H9 (cell line): ENCODE measurements at regions not wholly inside any gene's neighbourhood (a gene's known extent, or its start where the extent isn't known, plus 50 kb on each side); places are given as distances from the start of the nearest gene placed in this dataset.

Source experiments
- DNase-seq: peaks from one replicate; pipeline ENCODE4 v3.0.0-alpha.2; 2017
- H2AFZ ChIP-seq: one replicate; pipeline ENCODE4 v1.6.1; 2013; ENCODE audit warnings: mild to moderate bottlenecking, low read length, control low read depth, moderate library complexity
- H2AK5ac ChIP-seq: 2 replicates; pipeline ENCODE4 v1.6.1; 2013; ENCODE audit warnings: low read length, control low read depth, mixed read lengths; ENCODE audit not compliant: insufficient read length
- H2BK120ac ChIP-seq: one replicate; pipeline ENCODE4 v1.6.1; 2013; ENCODE audit warnings: low read depth, mild to moderate bottlenecking, low read length, control low read depth, inconsistent platforms; ENCODE audit not compliant: poor library complexity, severe bottlenecking
- H2BK12ac ChIP-seq: 2 replicates; pipeline ENCODE4 v1.6.1; 2013; ENCODE audit warnings: low read length, control low read depth, mixed read lengths, low read depth; ENCODE audit not compliant: insufficient read length
- H2BK15ac ChIP-seq: 2 replicates; pipeline ENCODE4 v1.6.1; 2013; ENCODE audit warnings: low read depth, low read length, control low read depth
- H2BK20ac ChIP-seq: one replicate; pipeline ENCODE4 v1.6.1; 2013; ENCODE audit warnings: low read depth, mild to moderate bottlenecking, low read length, control low read depth, inconsistent platforms; ENCODE audit not compliant: poor library complexity, severe bottlenecking
- H2BK5ac ChIP-seq: 2 replicates; pipeline ENCODE4 v1.6.1; 2013; ENCODE audit warnings: low read length, control low read depth, mixed read lengths; ENCODE audit not compliant: insufficient read length
- H3K14ac ChIP-seq: 2 replicates; pipeline ENCODE4 v1.6.1; 2013; ENCODE audit warnings: low read length, control low read depth; ENCODE audit not compliant: insufficient read depth
- H3K18ac ChIP-seq: 2 replicates; pipeline ENCODE4 v1.6.1; 2013; ENCODE audit warnings: low read depth, mild to moderate bottlenecking, mixed read lengths, low read length, control low read depth; ENCODE audit not compliant: insufficient read length
- H3K23ac ChIP-seq: 2 replicates; pipeline ENCODE4 v1.6.1; 2013; ENCODE audit warnings: low read length, control low read depth, mixed read lengths, low read depth; ENCODE audit not compliant: insufficient read length
- H3K23me2 ChIP-seq: 2 replicates; pipeline ENCODE4 v1.6.1; 2013; ENCODE audit warnings: low read depth, mild to moderate bottlenecking, mixed read lengths, low read length, control low read depth; ENCODE audit not compliant: insufficient read length, poor library complexity, severe bottlenecking
- H3K27ac ChIP-seq: 2 replicates; pipeline ENCODE4 v1.5.1; 2013; ENCODE audit warnings: low read length, control low read depth, mixed read lengths, low read depth; ENCODE audit not compliant: insufficient read length
- H3K27me3 ChIP-seq: 2 replicates; pipeline ENCODE4 v1.6.1; 2013; ENCODE audit warnings: low read length, control low read depth, inconsistent platforms; ENCODE audit not compliant: insufficient read depth
- H3K4ac ChIP-seq: 2 replicates; pipeline ENCODE4 v1.6.1; 2013; ENCODE audit warnings: low read depth, mild to moderate bottlenecking, control low read depth, inconsistent platforms, low read length, moderate library complexity
- H3K4me1 ChIP-seq: 2 replicates; pipeline ENCODE4 v1.6.1; 2013; ENCODE audit warnings: low read length, control low read depth, inconsistent platforms; ENCODE audit not compliant: insufficient read depth
- H3K4me2 ChIP-seq: 2 replicates; pipeline ENCODE4 v1.6.1; 2013; ENCODE audit warnings: low read length, control low read depth, mixed read lengths; ENCODE audit not compliant: insufficient read length, insufficient read depth
- H3K56ac ChIP-seq: 2 replicates; pipeline ENCODE4 v1.6.1; 2013; ENCODE audit warnings: low read depth, mild to moderate bottlenecking, mixed read lengths, low read length, control low read depth; ENCODE audit not compliant: insufficient read length
- H3K79me1 ChIP-seq: 2 replicates; pipeline ENCODE4 v1.6.1; 2013; ENCODE audit warnings: low read depth, mild to moderate bottlenecking, moderate library complexity, low read length, control low read depth, inconsistent platforms; ENCODE audit not compliant: insufficient read depth, poor library complexity, severe bottlenecking
- H3K79me2 ChIP-seq: 2 replicates; pipeline ENCODE4 v1.6.1; 2013; ENCODE audit warnings: low read length, control low read depth, inconsistent platforms; ENCODE audit not compliant: insufficient read depth
- H3K9ac ChIP-seq: 2 replicates; pipeline ENCODE4 v1.6.1; 2013; ENCODE audit warnings: low read length, control low read depth, mixed read lengths; ENCODE audit not compliant: insufficient read length; ENCODE audit errors: extremely low read depth
- H3K9me3 ChIP-seq: one replicate; pipeline ENCODE4 v1.6.1; 2013; ENCODE audit warnings: low read depth, low read length, inconsistent platforms; ENCODE audit not compliant: control insufficient read depth
- H3T11ph ChIP-seq: one replicate; pipeline ENCODE4 v1.6.1; 2013; ENCODE audit warnings: mild to moderate bottlenecking, low read length, control low read depth, inconsistent platforms
- H4K20me1 ChIP-seq: one replicate; pipeline ENCODE4 v1.6.1; 2013; ENCODE audit not compliant: control insufficient read depth, insufficient read length, insufficient read depth
- H4K5ac ChIP-seq: 2 replicates; pipeline ENCODE4 v1.6.1; 2013; ENCODE audit warnings: low read depth, mild to moderate bottlenecking, mixed read lengths, low read length, control low read depth; ENCODE audit not compliant: insufficient read length
- H4K8ac ChIP-seq: replicated peaks from 2 replicates; pipeline ENCODE4 v1.6.1; 2013; ENCODE audit warnings: low read length, control low read depth, mixed read lengths, low read depth; ENCODE audit not compliant: insufficient read length
- H4K91ac ChIP-seq: 2 replicates; pipeline ENCODE4 v1.6.1; 2013; ENCODE audit warnings: low read depth, mild to moderate bottlenecking, moderate library complexity, mixed read lengths, low read length, control low read depth; ENCODE audit not compliant: insufficient read length
- H3K27ac Mint-ChIP-seq, 3 experiments: 2 replicates in 2 of 3; 3 replicates in 1 of 3; pipeline ENCODE4 v1.8.0; 2020 to 2021; ENCODE audit warnings: mixed read lengths in 3 of 3, mild to moderate bottlenecking in 1 of 3, moderate library complexity in 1 of 3
- H3K27me3 Mint-ChIP-seq: 2 replicates; pipeline ENCODE4 v1.8.0; 2021; ENCODE audit warnings: low read depth, mild to moderate bottlenecking, moderate library complexity, mixed read lengths
- H3K36me3 Mint-ChIP-seq, 3 experiments: 2 replicates in 2 of 3; 3 replicates in 1 of 3; pipeline ENCODE4 v1.8.0; 2020 to 2021; ENCODE audit warnings: low read depth in 3 of 3, mixed read lengths in 3 of 3; ENCODE audit not compliant: insufficient read depth in 1 of 3
- H3K4me1 Mint-ChIP-seq, 2 experiments: 2 replicates each; pipeline ENCODE4 v1.8.0; 2020; ENCODE audit warnings: mixed read lengths in 2 of 2
- H3K4me3 Mint-ChIP-seq, 2 experiments: 2 replicates in 1 of 2; 3 replicates in 1 of 2; pipeline ENCODE4 v1.8.0; 2020 to 2021; ENCODE audit warnings: mild to moderate bottlenecking in 2 of 2, mixed read lengths in 2 of 2, moderate library complexity in 1 of 2
- H3K9me3 Mint-ChIP-seq, 2 experiments: 2 replicates in 1 of 2; 3 replicates in 1 of 2; pipeline ENCODE4 v1.8.0; 2020; ENCODE audit warnings: mild to moderate bottlenecking in 2 of 2, mixed read lengths in 2 of 2, moderate library complexity in 1 of 2
- CTCF ChIP-seq: fragments of 200-600 bp; sonication (generic); conservative IDR thresholded peaks from 3 replicates; pipeline ENCODE4 v1.8.0; 2021; ENCODE audit warnings: antibody characterized with exemption, mild to moderate bottlenecking
- WGBS: extraction: QIAGEN DNeasy Blood & Tissue Kit; methylation state at CpG from one replicate; pipeline ENCODE4 v1.1.7; 2013; ENCODE audit warnings: missing lambda C conversion rate, low lambda C conversion rate, mixed read lengths; ENCODE audit not compliant: insufficient read length; ENCODE audit errors: extremely low coverage; 5-methylcytosine and 5-hydroxymethylcytosine counted together

DNA sequence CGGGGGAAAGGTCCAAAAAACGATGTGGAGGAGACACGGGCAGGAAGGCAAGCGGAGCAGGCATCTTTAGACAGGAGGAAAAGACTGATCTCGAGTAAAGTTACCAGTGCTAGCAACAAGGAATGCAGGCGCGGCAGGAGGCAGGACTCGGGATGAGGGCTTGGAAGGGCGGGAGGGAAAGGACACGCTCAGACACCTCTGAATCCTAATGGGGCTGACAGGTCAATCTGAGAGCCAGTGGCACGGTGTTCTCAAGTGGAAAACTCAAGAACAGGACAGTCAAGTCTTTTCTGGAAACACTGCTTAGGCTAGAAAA, 155.3 kb upstream of the COBL start:
- Histone ChIP-seq H3K4me1 (no peaks in the 10 kb centered on the region), H3K27me3 (no peaks in the 10 kb centered on the region; the same call in 1 of the 2 replicates), H3K18ac (no peak overlapping the region), H4K91ac (no peak overlapping the region), H3K56ac (no peak overlapping the region), H2AFZ (no peak overlapping the region), H4K5ac (no peak overlapping the region), H3K27ac (no peak overlapping the region), H3K23ac (no peak overlapping the region), H2BK20ac (no peak overlapping the region), H3K9me3 (no peaks in the 10 kb centered on the region), H3K23me2 (peaks cover 5% of the 10 kb centered on the region), H3K4ac (no peak overlapping the region), H3K79me2 (no peaks in the 10 kb centered on the region), H2BK12ac (no peak overlapping the region), H3T11ph (no peak overlapping the region), H3K79me1 (no peaks in the 10 kb centered on the region), H2BK120ac (no peak overlapping the region), H3K14ac (peak overlapping the region; percentile 50; the same call in 1 of the 2 replicates), H2BK5ac (no peak overlapping the region), H3K9ac (no peak overlapping the region), H4K20me1 (peaks cover 2% of the 10 kb centered on the region), H4K8ac (no peak overlapping the region), H2BK15ac (no peak overlapping the region), H3K4me2 (peak overlapping the region; percentile 90), H2AK5ac (no peak overlapping the region)
- no peaks in the 10 kb centered on the region for H3K9me3 Mint-ChIP-seq
- WGBS: no CpG with 5 or more reads among the region's 11 CpGs
- H3K27me3 Mint-ChIP-seq: peaks cover 33% of the 10 kb centered on the region
- H3K4me1 Mint-ChIP-seq: peaks cover 17 to 19% of the 10 kb centered on the region in 2 experiments
- peak; percentile 59 for DNase-seq
- no peak for TF ChIP-seq CTCF
- H3K36me3 Mint-ChIP-seq: no peaks in the 10 kb centered on the region; a peak in 1 of 7 replicates
- peak overlapping the region; percentile 63 to 73 for H3K4me3 Mint-ChIP-seq
- H3K27ac Mint-ChIP-seq: no peak overlapping the region
